ENCODE measurements at regions not wholly inside any gene's neighbourhood (a gene's known extent, or its start where the extent isn't known, plus 50 kb on each side); places are given as distances from the start of the nearest gene placed in this dataset.

- H4K20me1 ChIP-seq (replicated peaks in 1 of 2; ENCODE audit: control insufficient read depth in 1 of 2, insufficient read depth in 2 of 2, low read length in 2 of 2) = no peaks in the 10 kb centered on the region
- ChIA-PET CTCF (ENCODE audit: partially characterized antibody) (no interaction called here), POLR2A (ENCODE audit: partially characterized antibody) (no interaction called here)
- H2AFZ ChIP-seq (ENCODE audit: low read length) = no peak overlapping the region
- no peaks in the 10 kb centered on the region for H3K4me1 ChIP-seq (replicated peaks in 1 of 4; ENCODE audit: control insufficient read depth in 3 of 4, insufficient read depth in 4 of 4, low read length in 3 of 4)
- no peak overlapping the region for H4K5ac ChIP-seq (ENCODE audit: insufficient read length, low read depth, low read length)
- FAIRE-seq (no peak), DNase-seq (ENCODE audit: low read depth in 1 of 2, low spot score in 2 of 2) (no peak)
- H2BK20ac ChIP-seq (ENCODE audit: low read length) = no peak overlapping the region
- H2AK5ac ChIP-seq (ENCODE audit: low read depth, low read length) = no peak overlapping the region
- H3K79me1 ChIP-seq (ENCODE audit: low read depth, low read length) = no peaks in the 10 kb centered on the region
- no peak overlapping the region for H3K4me3 ChIP-seq (ENCODE audit: extremely low read depth in 1 of 4, insufficient read depth in 2 of 4, low read depth in 3 of 4, low read length in 4 of 4)
- H3K36me3 ChIP-seq (ENCODE audit: control insufficient read depth in 2 of 4, insufficient read depth in 4 of 4, low read length in 3 of 4) = no peaks in the 10 kb centered on the region
- H3K9me3 ChIP-seq (ENCODE audit: insufficient read depth in 2 of 2, low read depth in 1 of 2, low read length in 1 of 2) = no peaks in the 10 kb centered on the region
- no peak overlapping the region for H3K9ac ChIP-seq (replicated peaks in 1 of 4; ENCODE audit: extremely low read depth in 1 of 4, low read depth in 3 of 4, low read length in 3 of 4)
- H3K14ac ChIP-seq (ENCODE audit: insufficient read length) = no peak overlapping the region
- H3K27me3 ChIP-seq (replicated peaks in 1 of 4; ENCODE audit: control insufficient read depth in 3 of 4, extremely low read depth in 1 of 4, insufficient read depth in 3 of 4, low read length in 3 of 4) = no peaks in the 10 kb centered on the region
- H2BK5ac ChIP-seq (ENCODE audit: low read depth, low read length) = no peak overlapping the region
- no peak overlapping the region for H4K8ac ChIP-seq (ENCODE audit: extremely low read depth, insufficient read depth, low read length)
- H3K4me2 ChIP-seq (ENCODE audit: insufficient read depth in 1 of 2, low read depth in 2 of 2, low read length in 2 of 2) = no peak overlapping the region
- no peak overlapping the region for H3K27ac ChIP-seq (ENCODE audit: low read depth, low read length)
- H3K23me2 ChIP-seq (ENCODE audit: low read depth, low read length) = no peaks in the 10 kb centered on the region
- H3K23ac ChIP-seq (ENCODE audit: insufficient read length) = no peak overlapping the region
- no peak overlapping the region for H2BK15ac ChIP-seq (ENCODE audit: low read length)
- no peak overlapping the region; the same call in 1 of the 2 replicates for H2BK12ac ChIP-seq (ENCODE audit: low read depth, low read length)
- H4K91ac ChIP-seq (replicated peaks; ENCODE audit: insufficient read length, low read length) = no peak overlapping the region
- WGBS, 2 experiments (ENCODE audit: extremely low coverage in 1 of 2, insufficient coverage in 1 of 2, insufficient read length in 1 of 2, insufficient replicate concordance in 2 of 2, low coverage in 1 of 2, low lambda C conversion rate in 2 of 2, missing lambda C conversion rate in 1 of 2) = 94% methylated on average over 2 of the region's 2 CpGs; no CpG with 5 or more reads in 1 of the 2 experiments
- no peak overlapping the region for H3K4ac ChIP-seq (replicated peaks; ENCODE audit: insufficient read length, low read depth, low read length)
- H3K18ac ChIP-seq (ENCODE audit: extremely low read depth, low read length) = no peak overlapping the region
- H2BK120ac ChIP-seq (replicated peaks; ENCODE audit: low read depth, low read length) = no peak overlapping the region
- no peaks in the 10 kb centered on the region for H3K79me2 ChIP-seq (ENCODE audit: control insufficient read depth in 1 of 2, insufficient read depth in 2 of 2, low read length in 2 of 2)
- no peak overlapping the region for H3K56ac ChIP-seq (replicated peaks; ENCODE audit: insufficient read length, low read depth, low read length)
- TF ChIP-seq YY1 (IDR thresholded peaks at IDR 0.05; ENCODE audit: low read depth, low read length) (no peak), CHD2 (IDR thresholded peaks at IDR 0.05; ENCODE audit: low read length) (no peak), MAX (IDR thresholded peaks at IDR 0.05) (no peak), EZH2 (IDR thresholded peaks at IDR 0.05; ENCODE audit: low read depth, low read length, severe bottlenecking) (no peak), CHD1 (IDR thresholded peaks at IDR 0.05; ENCODE audit: low read depth, low read length) (no peak), ATF3 (IDR thresholded peaks at IDR 0.05; ENCODE audit: insufficient read depth, low read depth, low read length) (no peak), TAF1 (IDR thresholded peaks at IDR 0.05; ENCODE audit: low read depth, low read length) (no peak), E2F6 (IDR thresholded peaks at IDR 0.05) (no peak), NANOG (IDR thresholded peaks at IDR 0.05; ENCODE audit: insufficient read depth, low read depth, low read length, poor library complexity, severe bottlenecking) (no peak), NRF1 (IDR thresholded peaks at IDR 0.05; ENCODE audit: low read depth, low read length) (no peak), RNF2 (IDR thresholded peaks at IDR 0.05; ENCODE audit: borderline replicate concordance, low read depth, low read length, missing control alignments, poor library complexity, severe bottlenecking) (no peak), SIRT6 (IDR thresholded peaks at IDR 0.05; ENCODE audit: low read length) (no peak), PHF8 (conservative IDR thresholded peaks at IDR 0.05; ENCODE audit: low read depth, low read length) (no peak)
Observed at GRCh38 chr4:141571362-141571761, 65.0 kb upstream of the IL15 start.

Measured in H1 (cell line).